ENCODE measurements at regions not wholly inside any gene's neighbourhood (a gene's known extent, or its start where the extent isn't known, plus 50 kb on each side); places are given as distances from the start of the nearest gene placed in this dataset.

DNA sequence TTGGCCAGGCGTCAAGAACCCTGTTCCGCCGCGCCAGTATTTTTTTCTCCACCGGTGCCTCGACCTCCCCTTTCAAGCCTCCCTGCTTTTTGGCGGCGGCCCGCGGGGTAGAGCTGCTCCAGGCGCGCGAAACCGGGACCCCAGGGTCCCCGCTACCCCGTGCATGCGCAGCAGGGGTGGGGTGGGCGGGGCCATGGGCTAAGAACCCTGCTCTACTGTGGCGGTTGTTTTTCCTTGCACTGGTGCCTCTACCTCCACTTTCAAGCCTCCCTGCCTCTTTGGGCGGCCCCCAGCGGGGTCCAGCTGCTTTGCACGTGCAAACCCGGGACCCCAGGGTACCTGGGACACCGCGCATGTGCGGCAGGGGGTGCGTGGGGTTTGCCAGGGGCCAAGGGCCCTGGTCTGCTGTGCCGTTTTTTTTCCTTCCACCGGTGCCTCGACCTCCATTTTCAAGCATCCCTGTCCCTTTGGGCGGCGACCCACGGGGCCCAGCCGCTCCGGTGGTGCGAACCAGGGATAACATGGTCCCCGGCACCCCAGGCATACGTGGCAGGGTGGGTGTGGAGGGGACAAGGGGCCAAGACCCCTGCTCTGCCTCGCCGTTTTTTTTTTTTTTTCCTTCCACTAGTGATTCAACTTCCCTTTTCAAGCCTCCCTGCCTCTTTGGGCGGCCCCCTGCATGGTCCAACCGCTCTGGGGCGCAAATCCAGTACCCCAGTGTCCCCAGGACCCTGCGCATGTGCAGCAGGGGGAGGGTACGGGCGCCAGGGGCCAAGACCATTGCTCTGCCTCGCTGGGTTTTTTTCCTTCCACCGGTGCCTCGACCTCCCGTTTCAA, 326.8 kb downstream of the ALG10 start:
- no peak for TF ChIP-seq POLR2A (IDR thresholded peaks at IDR 0.05)
- TF ChIP-seq, protein P1, sequence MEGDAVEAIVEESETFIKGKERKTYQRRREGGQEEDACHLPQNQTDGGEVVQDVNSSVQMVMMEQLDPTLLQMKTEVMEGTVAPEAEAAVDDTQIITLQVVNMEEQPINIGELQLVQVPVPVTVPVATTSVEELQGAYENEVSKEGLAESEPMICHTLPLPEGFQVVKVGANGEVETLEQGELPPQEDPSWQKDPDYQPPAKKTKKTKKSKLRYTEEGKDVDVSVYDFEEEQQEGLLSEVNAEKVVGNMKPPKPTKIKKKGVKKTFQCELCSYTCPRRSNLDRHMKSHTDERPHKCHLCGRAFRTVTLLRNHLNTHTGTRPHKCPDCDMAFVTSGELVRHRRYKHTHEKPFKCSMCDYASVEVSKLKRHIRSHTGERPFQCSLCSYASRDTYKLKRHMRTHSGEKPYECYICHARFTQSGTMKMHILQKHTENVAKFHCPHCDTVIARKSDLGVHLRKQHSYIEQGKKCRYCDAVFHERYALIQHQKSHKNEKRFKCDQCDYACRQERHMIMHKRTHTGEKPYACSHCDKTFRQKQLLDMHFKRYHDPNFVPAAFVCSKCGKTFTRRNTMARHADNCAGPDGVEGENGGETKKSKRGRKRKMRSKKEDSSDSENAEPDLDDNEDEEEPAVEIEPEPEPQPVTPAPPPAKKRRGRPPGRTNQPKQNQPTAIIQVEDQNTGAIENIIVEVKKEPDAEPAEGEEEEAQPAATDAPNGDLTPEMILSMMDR (IDR thresholded peaks at IDR 0.05), result no peak

All from thyroid gland (tissue), 4 donors.